Mucosa of rectum (tissue), 2 donors: ENCODE measurements at regions not wholly inside any gene's neighbourhood (a gene's known extent, or its start where the extent isn't known, plus 50 kb on each side); places are given as distances from the start of the nearest gene placed in this dataset.
"Not testable (repeated sequence)": the region's sequence is repeated elsewhere in the genome, so short reads cannot be mapped to it uniquely, and the experiment has no call there.

ENCODE experiments used
- H3K27ac ChIP-seq, 2 donors: one replicate each; pipeline ENCODE4 v1.7.0; 2013; ENCODE audit warnings: inconsistent platforms in 2 of 2, low read depth in 2 of 2, low read length in 2 of 2
- H3K27me3 ChIP-seq, 2 donors: one replicate each; pipeline ENCODE4 v1.7.0; 2013; ENCODE audit warnings: low read length in 2 of 2; ENCODE audit not compliant: control insufficient read depth in 2 of 2, insufficient read depth in 2 of 2
- H3K36me3 ChIP-seq, 2 donors: one replicate each; pipeline ENCODE4 v1.7.0; 2013; ENCODE audit warnings: low read length in 2 of 2; ENCODE audit not compliant: control insufficient read depth in 2 of 2, insufficient read depth in 2 of 2
- H3K4me1 ChIP-seq, 2 donors: one replicate each; pipeline ENCODE4 v1.7.0; 2013; ENCODE audit warnings: low read length in 2 of 2, mild to moderate bottlenecking in 1 of 2; ENCODE audit not compliant: control insufficient read depth in 2 of 2, insufficient read depth in 2 of 2
- H3K4me3 ChIP-seq, 2 donors: one replicate each; pipeline ENCODE4 v1.7.0; 2013; ENCODE audit warnings: low read length in 2 of 2
- H3K9ac ChIP-seq, 2 donors: one replicate each; pipeline ENCODE4 v1.7.0; 2013; ENCODE audit warnings: low read length in 2 of 2, low read depth in 1 of 2, mild to moderate bottlenecking in 1 of 2
- H3K9me3 ChIP-seq, 2 donors: one replicate each; pipeline ENCODE4 v1.7.0; 2013; ENCODE audit warnings: low read length in 2 of 2; ENCODE audit not compliant: control insufficient read depth in 2 of 2
- donor health status: healthy.
- donor health status: Normal muscosa, but diverticular disease.

GRCh38 chr12:33205981-33206380 lies 233.6 kb downstream of the SYT10 start:
- Histone ChIP-seq H3K9ac (no peak overlapping the region), H3K27ac (no peak overlapping the region), H3K9me3 (no peaks in the 10 kb centered on the region), H3K27me3 (no peaks in the 10 kb centered on the region), H3K4me1 (no peaks in the 10 kb centered on the region), H3K4me3 (no peak overlapping the region), H3K36me3 (no peaks in the 10 kb centered on the region)

GRCh38 chr12:33194389-33194788 lies 245.2 kb downstream of the SYT10 start:
- not testable (repeated sequence) for H3K9me3 ChIP-seq, H3K4me1 ChIP-seq, H3K27me3 ChIP-seq, H3K36me3 ChIP-seq, H3K9ac ChIP-seq, H3K4me3 ChIP-seq, H3K27ac ChIP-seq

- no peaks in the 10 kb centered on the region for H3K36me3 ChIP-seq
- H3K4me1 ChIP-seq: no peaks in the 10 kb centered on the region
- no peak overlapping the region for H3K9ac ChIP-seq
- no peak overlapping the region for H3K4me3 ChIP-seq
- H3K9me3 ChIP-seq: no peaks in the 10 kb centered on the region
- H3K27me3 ChIP-seq: no peaks in the 10 kb centered on the region
- H3K27ac ChIP-seq: no peak overlapping the region
Observed at GRCh38 chr12:33192226-33192625, 247.4 kb downstream of the SYT10 start.

GRCh38 chr12:33187409-33187808 lies 252.2 kb downstream of the SYT10 start:
- H3K27me3 ChIP-seq: no peaks in the 10 kb centered on the region
- H3K36me3 ChIP-seq: no peaks in the 10 kb centered on the region
- H3K9me3 ChIP-seq: no peaks in the 10 kb centered on the region
- H3K4me1 ChIP-seq: no peaks in the 10 kb centered on the region
- no peak overlapping the region for H3K4me3 ChIP-seq
- no peak overlapping the region for H3K9ac ChIP-seq
- no peak overlapping the region for H3K27ac ChIP-seq

- Histone ChIP-seq H3K9ac (no peak overlapping the region), H3K4me1 (no peaks in the 10 kb centered on the region), H3K36me3 (no peaks in the 10 kb centered on the region), H3K9me3 (no peaks in the 10 kb centered on the region), H3K27ac (no peak overlapping the region), H3K27me3 (no peaks in the 10 kb centered on the region), H3K4me3 (no peak overlapping the region)
Observed at GRCh38 chr12:33184161-33184560, 255.5 kb downstream of the SYT10 start.

- Histone ChIP-seq H3K4me3 (no peak overlapping the region), H3K9ac (no peak overlapping the region), H3K36me3 (no peaks in the 10 kb centered on the region), H3K9me3 (no peaks in the 10 kb centered on the region), H3K27ac (no peak overlapping the region), H3K27me3 (no peaks in the 10 kb centered on the region), H3K4me1 (no peaks in the 10 kb centered on the region)
Observed at GRCh38 chr12:33182485-33182884, 257.1 kb downstream of the SYT10 start.

GRCh38 chr12:33180918-33181317 lies 258.7 kb downstream of the SYT10 start:
- Histone ChIP-seq H3K9ac (no peak overlapping the region), H3K36me3 (no peaks in the 10 kb centered on the region), H3K27me3 (no peaks in the 10 kb centered on the region), H3K9me3 (no peaks in the 10 kb centered on the region), H3K4me1 (no peaks in the 10 kb centered on the region), H3K27ac (no peak overlapping the region), H3K4me3 (no peak overlapping the region)

- not testable (repeated sequence) for H3K36me3 ChIP-seq, H3K9ac ChIP-seq, H3K4me1 ChIP-seq, H3K27me3 ChIP-seq, H3K4me3 ChIP-seq, H3K27ac ChIP-seq, H3K9me3 ChIP-seq
Observed at GRCh38 chr12:33166260-33166659, 269.7 kb upstream of the PKP2 start.

GRCh38 chr12:33156042-33156441 lies 259.5 kb upstream of the PKP2 start:
- peaks cover 0 to 4% of the 10 kb centered on the region in 2 donors for H3K9me3 ChIP-seq
- no peak overlapping the region for H3K9ac ChIP-seq
- no peak overlapping the region for H3K27ac ChIP-seq
- H3K4me3 ChIP-seq: no peak overlapping the region
- H3K27me3 ChIP-seq: no peaks in the 10 kb centered on the region
- no peaks in the 10 kb centered on the region for H3K36me3 ChIP-seq
- H3K4me1 ChIP-seq: no peaks in the 10 kb centered on the region

GRCh38 chr12:33147292-33147691 lies 250.7 kb upstream of the PKP2 start:
- not testable (repeated sequence) for H3K9me3 ChIP-seq, H3K4me1 ChIP-seq

GRCh38 chr12:33129500-33129899 lies 232.9 kb upstream of the PKP2 start:
- Histone ChIP-seq H3K27ac (no peak overlapping the region), H3K4me3 (no peak overlapping the region), H3K4me1 (no peaks in the 10 kb centered on the region), H3K36me3 (no peaks in the 10 kb centered on the region), H3K9ac (no peak overlapping the region), H3K27me3 (no peaks in the 10 kb centered on the region), H3K9me3 (no peaks in the 10 kb centered on the region)

More at GRCh38 chr12:33147292-33147691, 250.7 kb upstream of the PKP2 start:
- H3K27ac ChIP-seq, H3K36me3 ChIP-seq, H3K4me3 ChIP-seq, H3K9ac ChIP-seq, H3K27me3 ChIP-seq: not testable (repeated sequence)
